Activated gamma-delta T cell treated with Interleukin-2 at 50 U/mL for 16 hours (primary cell): ENCODE measurements at regions not wholly inside any gene's neighbourhood (a gene's known extent, or its start where the extent isn't known, plus 50 kb on each side); places are given as distances from the start of the nearest gene placed in this dataset.
"Not testable (repeated sequence)": the region's sequence is repeated elsewhere in the genome, so short reads cannot be mapped to it uniquely, and the experiment has no call there.

ENCODE experiments used
- DNase-seq: peaks from one replicate; pipeline ENCODE4 v3.0.0-alpha.2; 2020

GRCh38 chr1:143574891-143575520, 396.8 kb downstream of the FAM72C start:
- no peak for DNase-seq

- not testable (repeated sequence) for DNase-seq
These were observed 399.1 kb downstream of the FAM72C start for GRCh38 chr1:143572661-143573060.

- DNase-seq, result not testable (repeated sequence)
These were observed 408.0 kb downstream of the FAM72C start for GRCh38 chr1:143563761-143564160.

- DNase-seq, result no peak
These were observed 418.2 kb downstream of the FAM72C start for GRCh38 chr1:143553627-143554026.

GRCh38 chr1:143504703-143505102, 467.1 kb downstream of the FAM72C start:
- not testable (repeated sequence) for DNase-seq

- not testable (repeated sequence) for DNase-seq
These were observed 467.7 kb downstream of the FAM72C start for GRCh38 chr1:143504080-143504479.

GRCh38 chr1:143503048-143503447, 468.7 kb downstream of the FAM72C start:
- not testable (repeated sequence) for DNase-seq

- DNase-seq, result not testable (repeated sequence)
These were observed 469.7 kb downstream of the FAM72C start for GRCh38 chr1:143502038-143502437.

- DNase-seq, result peak; percentile 2
These were observed 473.6 kb downstream of the FAM72C start for GRCh38 chr1:143498059-143498749.

GRCh38 chr1:143497374-143497747, 474.4 kb downstream of the FAM72C start:
- DNase-seq, result peak; percentile 3

- DNase-seq, result not testable (repeated sequence)
These were observed 475.0 kb downstream of the FAM72C start for GRCh38 chr1:143496526-143497373.
